Parathyroid adenoma (tissue), 2 donors: ENCODE measurements at regions not wholly inside any gene's neighbourhood (a gene's known extent, or its start where the extent isn't known, plus 50 kb on each side); places are given as distances from the start of the nearest gene placed in this dataset.

Source experiments
- H2AFZ ChIP-seq: fragments of 300-600 bp; sonication (generic); one replicate; pipeline ENCODE4 v1.7.0; 2017; ENCODE audit warnings: antibody characterized with exemption, mild to moderate bottlenecking
- H3K27ac ChIP-seq: fragments of 300-600 bp; sonication (generic); one replicate; pipeline ENCODE4 v1.7.0; 2017
- H3K27me3 ChIP-seq: fragments of 300-600 bp; sonication (generic); one replicate; pipeline ENCODE4 v1.7.0; 2017; ENCODE audit warnings: low read length; ENCODE audit not compliant: control insufficient read depth, insufficient read depth
- H3K36me3 ChIP-seq: fragments of 300-600 bp; sonication (generic); one replicate; pipeline ENCODE4 v1.7.0; 2017; ENCODE audit warnings: low read length; ENCODE audit not compliant: control insufficient read depth, insufficient read depth
- H3K4me1 ChIP-seq: fragments of 300-600 bp; sonication (generic); one replicate; pipeline ENCODE4 v1.7.0; 2017; ENCODE audit warnings: control low read depth
- H3K4me2 ChIP-seq: fragments of 300-600 bp; sonication (generic); one replicate; pipeline ENCODE4 v1.7.0; 2017; ENCODE audit warnings: low read length
- H3K4me3 ChIP-seq: fragments of 300-600 bp; sonication (generic); one replicate; pipeline ENCODE4 v1.7.0; 2017; ENCODE audit warnings: low read depth, low read length
- H3K79me2 ChIP-seq: fragments of 300-600 bp; sonication (generic); one replicate; pipeline ENCODE4 v1.7.0; 2017; ENCODE audit warnings: control low read depth
- H3K9ac ChIP-seq: fragments of 300-600 bp; sonication (generic); one replicate; pipeline ENCODE4 v1.7.0; 2017; ENCODE audit warnings: mild to moderate bottlenecking
- H3K9me3 ChIP-seq: fragments of 300-600 bp; sonication (generic); one replicate; pipeline ENCODE4 v1.7.0; 2017; ENCODE audit warnings: low read length; ENCODE audit not compliant: control insufficient read depth
- CTCF ChIP-seq: fragments of 300-600 bp; sonication (generic); IDR thresholded peaks from one replicate; pipeline ENCODE4 v1.7.0; 2017; ENCODE audit warnings: antibody characterized with exemption, mild to moderate bottlenecking
- donor health status: primary hyperparathyroidism.

- no peaks in the 10 kb centered on the region for H3K36me3 ChIP-seq
- no peak overlapping the region for H3K4me2 ChIP-seq
- H3K27ac ChIP-seq = no peak overlapping the region
- H3K27me3 ChIP-seq = no peaks in the 10 kb centered on the region
- no peak overlapping the region for H3K9ac ChIP-seq
- no peaks in the 10 kb centered on the region for H3K9me3 ChIP-seq
- H3K79me2 ChIP-seq = no peaks in the 10 kb centered on the region
- H3K4me1 ChIP-seq = no peaks in the 10 kb centered on the region
- H3K4me3 ChIP-seq = no peak overlapping the region
- TF ChIP-seq CTCF = no peak
- H2AFZ ChIP-seq = no peak overlapping the region
These were observed 552.7 kb downstream of the SNAPC1 start for GRCh38 chr14:62314871-62315270.

GRCh38 chr14:62315631-62316030 is 553.4 kb downstream of the SNAPC1 start:
- H3K4me2 ChIP-seq = no peak overlapping the region
- H3K9me3 ChIP-seq = no peaks in the 10 kb centered on the region
- H3K4me1 ChIP-seq = no peaks in the 10 kb centered on the region
- no peak overlapping the region for H3K27ac ChIP-seq
- H3K79me2 ChIP-seq = no peaks in the 10 kb centered on the region
- no peak for TF ChIP-seq CTCF
- no peak overlapping the region for H2AFZ ChIP-seq
- H3K4me3 ChIP-seq = no peak overlapping the region
- H3K27me3 ChIP-seq = no peaks in the 10 kb centered on the region
- H3K9ac ChIP-seq = no peak overlapping the region
- H3K36me3 ChIP-seq = no peaks in the 10 kb centered on the region

GRCh38 chr14:62322216-62322615 is 560.0 kb downstream of the SNAPC1 start:
- Histone ChIP-seq H3K4me1 (no peaks in the 10 kb centered on the region), H3K36me3 (no peaks in the 10 kb centered on the region), H3K9ac (no peak overlapping the region), H3K27me3 (no peaks in the 10 kb centered on the region), H3K9me3 (no peaks in the 10 kb centered on the region), H3K4me2 (no peak overlapping the region), H3K79me2 (no peaks in the 10 kb centered on the region), H3K4me3 (no peak overlapping the region), H2AFZ (no peak overlapping the region), H3K27ac (no peak overlapping the region)
- no peak for TF ChIP-seq CTCF

- H3K9ac ChIP-seq = no peak overlapping the region
- no peaks in the 10 kb centered on the region for H3K36me3 ChIP-seq
- H3K27ac ChIP-seq = no peak overlapping the region
- H3K79me2 ChIP-seq = no peaks in the 10 kb centered on the region
- H2AFZ ChIP-seq = no peak overlapping the region
- no peak for TF ChIP-seq CTCF
- no peak overlapping the region for H3K4me3 ChIP-seq
- no peaks in the 10 kb centered on the region for H3K4me1 ChIP-seq
- no peaks in the 10 kb centered on the region for H3K27me3 ChIP-seq
- no peak overlapping the region for H3K4me2 ChIP-seq
- no peaks in the 10 kb centered on the region for H3K9me3 ChIP-seq
These were observed 567.2 kb downstream of the SNAPC1 start for GRCh38 chr14:62329427-62329826.

- Histone ChIP-seq H3K4me2 (no peak overlapping the region), H3K9ac (no peak overlapping the region), H3K4me3 (no peak overlapping the region), H3K79me2 (no peaks in the 10 kb centered on the region), H3K4me1 (no peaks in the 10 kb centered on the region), H2AFZ (no peak overlapping the region), H3K9me3 (no peaks in the 10 kb centered on the region), H3K27ac (no peak overlapping the region), H3K27me3 (no peaks in the 10 kb centered on the region), H3K36me3 (no peaks in the 10 kb centered on the region)
- TF ChIP-seq CTCF = no peak
These were observed 585.4 kb downstream of the SNAPC1 start for GRCh38 chr14:62347562-62348011.
